Activated B cell treated with CpG ODN at 0.5 μM for 24 hours (primary cell): ENCODE measurements at regions not wholly inside any gene's neighbourhood (a gene's known extent, or its start where the extent isn't known, plus 50 kb on each side); places are given as distances from the start of the nearest gene placed in this dataset.

Source experiments
- ATAC-seq: fragments of 200-7000 bp; cut with Tn5 transposase; one replicate; pipeline ENCODE4 v1.10.0; 2021; ENCODE audit warnings: low read depth, mild to moderate bottlenecking, moderate library complexity
- CTCF ChIA-PET: fragments of 350-600 bp; sonication (Branson Sonifier 250); formaldehyde crosslinking; loops from one replicate; lab custom pipeline; 2021; ENCODE audit warnings: antibody characterized with exemption; lab: Charles Lee
- POLR2A ChIA-PET: fragments of 350-600 bp; sonication (Branson Sonifier 250); formaldehyde crosslinking; loops from one replicate; lab custom pipeline; 2021; ENCODE audit warnings: antibody characterized with exemption; lab: Charles Lee
- DNase-seq: peaks from one replicate; pipeline ENCODE4 v3.0.0; 2022
- H3K27ac Mint-ChIP-seq: one replicate; pipeline ENCODE4 v1.8.0; 2020; ENCODE audit warnings: mixed read lengths
- H3K27me3 Mint-ChIP-seq: one replicate; pipeline ENCODE4 v1.8.0; 2021; ENCODE audit warnings: mixed read lengths
- H3K36me3 Mint-ChIP-seq: one replicate; pipeline ENCODE4 v1.8.0; 2021; ENCODE audit warnings: low read depth, mixed read lengths
- H3K4me1 Mint-ChIP-seq: one replicate; pipeline ENCODE4 v1.8.0; 2021; ENCODE audit warnings: mixed read lengths
- H3K4me3 Mint-ChIP-seq: one replicate; pipeline ENCODE4 v1.8.0; 2020; ENCODE audit warnings: mild to moderate bottlenecking, mixed read lengths
- H3K9me3 Mint-ChIP-seq: one replicate; pipeline ENCODE4 v1.8.0; 2020; ENCODE audit warnings: mixed read lengths
- intact Hi-C: fragments of 100-400 bp; cut with micrococcal nuclease; formaldehyde crosslinking; loops from one replicate; pipeline ENCODE4 v1.15.1; 2024
- TF ChIP-seq, protein P1 (sequence below): fragments of 200-600 bp; IDR thresholded peaks from one replicate; pipeline ENCODE4 v1.8.0; 2022; ENCODE audit warnings: antibody characterized with exemption, mild to moderate bottlenecking

DNA sequence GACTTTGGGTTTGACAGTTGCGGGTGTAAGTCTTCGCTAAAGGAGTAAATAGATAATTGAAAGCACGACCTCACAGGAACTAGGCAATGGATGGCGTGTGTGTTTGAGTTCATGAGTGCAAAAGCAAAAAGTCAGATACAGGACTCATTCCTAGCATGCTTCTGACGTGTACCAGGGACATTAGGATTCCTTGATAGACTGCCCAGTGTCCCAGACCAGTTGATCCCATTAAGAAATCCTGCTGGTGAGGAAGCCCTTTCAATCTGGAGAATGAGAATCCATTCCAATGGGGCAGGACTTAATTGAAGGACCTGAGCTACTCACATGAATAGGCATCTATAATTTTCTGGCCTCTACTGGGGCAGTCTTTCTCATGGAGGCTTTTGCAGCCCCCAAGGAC, 235.4 kb downstream of the RAD51AP2 start:
- ChIA-PET CTCF (no interaction called here), POLR2A (no interaction called here)
- TF ChIP-seq, protein P1, sequence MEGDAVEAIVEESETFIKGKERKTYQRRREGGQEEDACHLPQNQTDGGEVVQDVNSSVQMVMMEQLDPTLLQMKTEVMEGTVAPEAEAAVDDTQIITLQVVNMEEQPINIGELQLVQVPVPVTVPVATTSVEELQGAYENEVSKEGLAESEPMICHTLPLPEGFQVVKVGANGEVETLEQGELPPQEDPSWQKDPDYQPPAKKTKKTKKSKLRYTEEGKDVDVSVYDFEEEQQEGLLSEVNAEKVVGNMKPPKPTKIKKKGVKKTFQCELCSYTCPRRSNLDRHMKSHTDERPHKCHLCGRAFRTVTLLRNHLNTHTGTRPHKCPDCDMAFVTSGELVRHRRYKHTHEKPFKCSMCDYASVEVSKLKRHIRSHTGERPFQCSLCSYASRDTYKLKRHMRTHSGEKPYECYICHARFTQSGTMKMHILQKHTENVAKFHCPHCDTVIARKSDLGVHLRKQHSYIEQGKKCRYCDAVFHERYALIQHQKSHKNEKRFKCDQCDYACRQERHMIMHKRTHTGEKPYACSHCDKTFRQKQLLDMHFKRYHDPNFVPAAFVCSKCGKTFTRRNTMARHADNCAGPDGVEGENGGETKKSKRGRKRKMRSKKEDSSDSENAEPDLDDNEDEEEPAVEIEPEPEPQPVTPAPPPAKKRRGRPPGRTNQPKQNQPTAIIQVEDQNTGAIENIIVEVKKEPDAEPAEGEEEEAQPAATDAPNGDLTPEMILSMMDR: no peak
- H3K4me1 Mint-ChIP-seq: no peaks in the 10 kb centered on the region
- H3K4me3 Mint-ChIP-seq: no peak overlapping the region
- H3K36me3 Mint-ChIP-seq: no peaks in the 10 kb centered on the region
- H3K27me3 Mint-ChIP-seq: no peaks in the 10 kb centered on the region
- no peak for DNase-seq
- H3K27ac Mint-ChIP-seq: no peak overlapping the region
- ATAC-seq: no peak
- intact Hi-C loops: no loop called here
- no peaks in the 10 kb centered on the region for H3K9me3 Mint-ChIP-seq

DNA sequence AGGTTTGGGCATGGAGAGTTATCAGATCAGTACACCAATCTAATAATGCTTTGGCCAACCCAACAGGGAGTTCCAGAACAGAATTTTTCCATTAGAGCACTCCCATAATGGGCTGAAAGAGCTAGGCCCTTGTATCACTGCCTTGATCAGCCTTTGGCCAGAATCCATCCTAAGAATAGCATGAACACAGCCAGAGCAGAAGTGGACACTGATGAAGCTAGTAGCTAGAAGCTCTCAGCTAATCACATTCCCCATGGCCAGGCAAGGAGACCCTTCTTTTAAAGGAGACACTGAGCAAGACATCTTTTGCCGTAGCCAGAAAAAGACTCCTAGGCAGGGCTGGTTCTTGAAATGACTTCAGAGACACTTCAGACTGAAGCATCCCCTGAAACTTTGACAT, 236.0 kb downstream of the RAD51AP2 start:
- ATAC-seq (no peak), DNase-seq (no peak)
- H3K27ac Mint-ChIP-seq: no peak overlapping the region
- no peaks in the 10 kb centered on the region for H3K4me1 Mint-ChIP-seq
- TF ChIP-seq, protein P1: no peak
- no peaks in the 10 kb centered on the region for H3K9me3 Mint-ChIP-seq
- H3K27me3 Mint-ChIP-seq: no peaks in the 10 kb centered on the region
- ChIA-PET POLR2A (no interaction called here), CTCF (no interaction called here)
- intact Hi-C loops: no loop called here
- no peak overlapping the region for H3K4me3 Mint-ChIP-seq
- H3K36me3 Mint-ChIP-seq: no peaks in the 10 kb centered on the region

DNA sequence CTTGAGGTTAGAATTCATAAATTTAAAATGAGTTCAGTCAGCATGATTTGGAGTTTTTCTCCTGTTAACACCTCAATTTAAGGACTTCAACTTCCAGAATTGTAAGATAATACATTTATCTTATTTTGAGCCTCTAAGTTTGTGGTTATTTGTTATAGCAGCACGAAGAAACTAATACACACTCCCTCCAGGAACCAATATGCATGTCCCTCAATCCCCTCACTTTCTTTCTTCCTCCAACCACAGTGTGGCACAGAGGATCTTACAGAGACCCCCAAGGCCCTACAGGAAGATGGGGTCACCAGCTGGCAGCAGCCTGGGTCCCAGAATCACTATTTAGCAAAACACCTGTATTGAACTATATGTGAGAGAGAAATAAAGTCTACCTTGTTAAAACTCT, 242.0 kb downstream of the RAD51AP2 start:
- ATAC-seq (no peak), DNase-seq (no peak)
- Mint-ChIP-seq H3K27me3 (no peaks in the 10 kb centered on the region), H3K9me3 (peaks cover 3% of the 10 kb centered on the region), H3K27ac (no peak overlapping the region), H3K36me3 (no peaks in the 10 kb centered on the region), H3K4me1 (peaks cover 7% of the 10 kb centered on the region), H3K4me3 (no peak overlapping the region)
- CTCF ChIA-PET: no interaction called here
- intact Hi-C loops: no loop called here
- POLR2A ChIA-PET: no interaction called here
- TF ChIP-seq, protein P1: no peak

DNA sequence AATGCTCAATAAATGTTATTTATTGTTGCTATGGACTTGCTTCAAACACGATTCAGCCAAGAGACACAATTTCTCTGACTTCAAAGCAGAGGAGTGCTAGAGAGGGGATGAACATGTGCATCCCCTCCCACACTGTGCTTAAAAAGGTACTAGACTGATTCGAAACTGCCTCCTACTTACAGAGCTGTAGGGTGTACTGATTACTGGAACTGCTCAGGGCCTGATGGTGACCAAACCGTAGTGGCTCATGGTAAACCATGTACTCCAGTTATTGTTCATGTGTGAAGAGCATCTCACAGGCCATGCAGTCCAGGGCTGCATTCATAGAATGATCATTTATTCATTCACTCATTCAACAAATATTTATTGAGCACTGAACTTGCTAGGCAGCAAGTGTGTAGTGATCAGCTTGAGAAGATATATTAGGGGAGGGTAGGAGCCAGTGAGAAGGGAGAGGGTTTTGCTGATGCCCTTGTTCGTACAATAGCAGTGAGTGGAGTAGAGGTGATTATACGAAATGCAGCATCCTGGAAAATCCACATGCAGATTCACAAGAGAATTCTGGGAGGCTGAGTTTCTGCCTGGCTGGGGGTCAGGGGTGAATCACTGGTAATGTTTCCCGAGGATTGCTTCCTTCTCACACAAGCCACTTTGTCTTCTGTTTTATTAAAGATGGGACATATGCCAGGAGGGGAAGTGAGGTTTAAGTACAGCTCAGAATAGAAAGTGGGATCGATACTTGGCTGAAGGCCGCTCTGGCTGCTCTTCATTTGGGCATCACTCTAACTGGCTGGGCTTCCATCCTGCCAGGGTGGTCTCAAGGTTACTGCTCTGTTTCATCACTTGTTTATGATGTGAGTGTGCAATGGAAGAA, 245.4 kb downstream of the RAD51AP2 start:
- CTCF ChIA-PET: no interaction called here
- Mint-ChIP-seq H3K27ac (no peak overlapping the region), H3K36me3 (no peaks in the 10 kb centered on the region), H3K27me3 (no peaks in the 10 kb centered on the region), H3K9me3 (peaks cover 3% of the 10 kb centered on the region), H3K4me1 (peaks cover 15% of the 10 kb centered on the region), H3K4me3 (no peak overlapping the region)
- DNase-seq (no peak), ATAC-seq (no peak)
- TF ChIP-seq, protein P1: no peak
- POLR2A ChIA-PET: no interaction called here
- intact Hi-C loops: no loop called here

DNA sequence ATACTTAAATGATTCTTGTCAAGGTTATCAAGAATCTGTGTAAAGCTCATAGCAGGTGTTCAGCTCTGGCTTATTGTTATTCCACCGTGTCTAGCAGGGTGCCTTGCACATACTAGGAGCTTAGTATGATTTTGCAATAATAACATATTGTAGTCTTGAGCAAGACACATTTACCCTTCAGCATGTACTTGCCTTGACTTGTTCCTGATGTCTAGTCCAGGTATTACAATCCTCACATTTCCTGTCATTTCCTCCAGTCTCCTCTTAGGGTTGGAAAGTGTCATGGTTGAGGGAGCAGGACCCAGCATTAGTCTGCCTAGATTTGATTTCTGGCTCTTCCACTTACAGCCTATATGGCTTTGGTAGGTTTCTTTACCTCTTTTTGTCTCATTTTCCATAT, 246.1 kb downstream of the RAD51AP2 start:
- Mint-ChIP-seq H3K4me3 (no peak overlapping the region), H3K27me3 (no peaks in the 10 kb centered on the region), H3K4me1 (peaks cover 15% of the 10 kb centered on the region), H3K36me3 (no peaks in the 10 kb centered on the region), H3K27ac (no peak overlapping the region), H3K9me3 (peaks cover 3% of the 10 kb centered on the region)
- TF ChIP-seq, protein P1: no peak
- POLR2A ChIA-PET: no interaction called here
- no peak for DNase-seq
- no peak for ATAC-seq
- intact Hi-C loops: no loop called here
- CTCF ChIA-PET: no interaction called here
